GM12878 (cell line): ENCODE measurements at regions not wholly inside any gene's neighbourhood (a gene's known extent, or its start where the extent isn't known, plus 50 kb on each side); places are given as distances from the start of the nearest gene placed in this dataset.

ENCODE experiments used
- ATAC-seq: fragments of 200-7000 bp; cut with Tn5 transposase; 3 replicates; pipeline ENCODE4 v1.9.1; 2020; ENCODE audit warnings: mild to moderate bottlenecking, moderate library complexity
- BruUV-seq: library from RNA; stranded (reverse); fragments of 400-500 nt; replicated peaks from 2 replicates; lab custom pipeline; 2021; lab: Mats Ljungman, UMichigan
- CTCF ChIA-PET: fragments of 300-600 bp; sonication (Branson Sonifier 250); formaldehyde crosslinking; extraction: SDS; loops from one replicate; lab custom pipeline; 2021; ENCODE audit warnings: inconsistent platforms; lab: Yijun Ruan, JAX
- POLR2A ChIA-PET: fragments of 350-600 bp; formaldehyde crosslinking; extraction: SDS; loops from one replicate; lab custom pipeline; 2021; ENCODE audit warnings: inconsistent platforms; lab: Charles Lee
- RAD21 ChIA-PET: fragments of 300-600 bp; sonication (Branson Sonifier 250); formaldehyde crosslinking; loops from one replicate; lab custom pipeline; 2023; ENCODE audit warnings: antibody characterized with exemption; ENCODE audit not compliant: unreplicated experiment; lab: Charles Lee
- SMC1A ChIA-PET: fragments of 300-600 bp; sonication (Branson Sonifier 250); formaldehyde crosslinking; loops from one replicate; lab custom pipeline; 2023; ENCODE audit not compliant: unreplicated experiment, uncharacterized antibody; lab: Charles Lee
- DNase-seq: peaks from one replicate; pipeline ENCODE4 v3.0.0-alpha.2; 2011; ENCODE audit warnings: low read depth, low spot score
- FAIRE-seq: peaks from 3 replicates; lab custom pipeline; 2011; peaks lifted over from hg19 to GRCh38; lab: Jason Lieb, UNC
- H2AFZ ChIP-seq: 2 replicates; pipeline ENCODE4 v1.6.0; 2011; ENCODE audit warnings: low read depth, low read length, control low read depth; ENCODE audit not compliant: control insufficient read depth
- H3K27ac ChIP-seq: 2 replicates; pipeline ENCODE4 v1.5.1; 2011; ENCODE audit warnings: control low read depth; ENCODE audit not compliant: control insufficient read depth, insufficient read depth
- H3K27me3 ChIP-seq, 2 experiments: replicated peaks in 1 of 2; 2 replicates each; pipeline versions ENCODE4 v1.6.0 to v1.6.1; 2011; ENCODE audit warnings: low read length in 1 of 2; ENCODE audit not compliant: control insufficient read depth in 2 of 2, insufficient read depth in 2 of 2
- H3K36me3 ChIP-seq, 2 experiments: 2 replicates each; pipeline ENCODE4 v1.5.1; 2011; ENCODE audit warnings: low read length in 1 of 2; ENCODE audit not compliant: control insufficient read depth in 2 of 2, insufficient read depth in 2 of 2
- H3K4me1 ChIP-seq: 2 replicates; pipeline ENCODE4 v1.6.1; 2011; ENCODE audit warnings: mild to moderate bottlenecking, low read length, moderate library complexity, mixed read lengths; ENCODE audit not compliant: control insufficient read depth, insufficient read depth
- H3K4me2 ChIP-seq: 2 replicates; pipeline ENCODE4 v1.6.0; 2011; ENCODE audit warnings: control low read depth; ENCODE audit not compliant: control insufficient read depth, insufficient read depth
- H3K4me3 ChIP-seq: fragments of 200-600 bp; sonication (generic); 2 replicates; pipeline ENCODE4 v1.5.1; 2016
- H3K79me2 ChIP-seq: 2 replicates; pipeline ENCODE4 v1.6.0; 2011; ENCODE audit warnings: low read length; ENCODE audit not compliant: control insufficient read depth, insufficient read depth
- H3K9ac ChIP-seq: 2 replicates; pipeline ENCODE4 v1.8.0; 2011; ENCODE audit warnings: low read length, control low read depth, mixed read lengths; ENCODE audit not compliant: control insufficient read depth, insufficient read depth
- H3K9me3 ChIP-seq: replicated peaks from 3 replicates; pipeline ENCODE4 v1.5.1; 2011; ENCODE audit warnings: mild to moderate bottlenecking, low read length; ENCODE audit not compliant: control insufficient read depth, insufficient read depth
- H4K20me1 ChIP-seq: 2 replicates; pipeline ENCODE4 v1.6.0; 2011; ENCODE audit not compliant: control insufficient read depth, insufficient read depth
- CHD2 ChIP-seq: IDR thresholded peaks from 2 replicates; pipeline ENCODE4 v1.6.1; 2011; ENCODE audit warnings: low read depth, low read length, improper control_type of control experiment, borderline replicate concordance
- EED ChIP-seq: sonication (generic); IDR thresholded peaks from 2 replicates; pipeline ENCODE4 v1.6.1; 2016; ENCODE audit warnings: antibody characterized with exemption, low read depth
- ETV6 ChIP-seq, 2 experiments: fragments of 450-650 bp in 1 of 2; IDR thresholded peaks in 1 of 2; conservative IDR thresholded peaks in 1 of 2; 2 replicates each; pipeline ENCODE4 v1.6.1; 2014; ENCODE audit warnings: antibody characterized with exemption in 1 of 2, borderline replicate concordance in 1 of 2, low read depth in 1 of 2, mild to moderate bottlenecking in 1 of 2, moderate library complexity in 1 of 2
- EZH2 ChIP-seq: IDR thresholded peaks from 2 replicates; pipeline ENCODE4 v1.6.1; 2012; ENCODE audit warnings: low read depth, mild to moderate bottlenecking, control low read depth, inconsistent platforms, low read length, borderline replicate concordance; ENCODE audit not compliant: control insufficient read depth
- LARP7 ChIP-seq: fragments of 450-650 bp; IDR thresholded peaks from 2 replicates; pipeline ENCODE4 v1.6.1; 2017; ENCODE audit warnings: mild to moderate bottlenecking
- MXI1 ChIP-seq: fragments of 150-350 bp; IDR thresholded peaks from 2 replicates; pipeline ENCODE4 v1.6.1; 2011; ENCODE audit warnings: low read depth, mild to moderate bottlenecking, inconsistent platforms, low read length, improper control_type of control experiment
- NFYA ChIP-seq: IDR thresholded peaks from 2 replicates; pipeline ENCODE4 v1.6.1; 2011; ENCODE audit warnings: low read depth, mild to moderate bottlenecking, low read length, improper control_type of control experiment, borderline replicate concordance
- PAX8 ChIP-seq: fragments of 450-650 bp; IDR thresholded peaks from 2 replicates; pipeline ENCODE4 v1.6.1; 2017; ENCODE audit warnings: mild to moderate bottlenecking, moderate library complexity
- ZNF217 ChIP-seq: fragments of 450-650 bp; IDR thresholded peaks from 2 replicates; pipeline ENCODE4 v1.6.1; 2017; ENCODE audit warnings: antibody characterized with exemption, mild to moderate bottlenecking
- ZSCAN29 ChIP-seq: fragments of 450-650 bp; IDR thresholded peaks from 2 replicates; pipeline ENCODE4 v1.6.1; 2017; ENCODE audit warnings: mild to moderate bottlenecking, moderate library complexity
- WGBS: methylation state at CpG from one replicate; pipeline ENCODE4 v1.1.6; 2016; ENCODE audit warnings: low lambda C conversion rate; ENCODE audit not compliant: insufficient replicate concordance, insufficient coverage; ENCODE audit errors: missing lambda C conversion rate; 5-methylcytosine and 5-hydroxymethylcytosine counted together
- in situ Hi-C: fragments of 300-500 bp; cut with MboI; formaldehyde crosslinking; loops from 9 replicates; pipeline ENCODE4 v1.14.3; 2018; ENCODE audit warnings: mixed read lengths
- intact Hi-C: fragments of 100-400 bp; cut with micrococcal nuclease; formaldehyde crosslinking; loops from one replicate; pipeline ENCODE4 v1.14.2; 2022; ENCODE audit not compliant: unreplicated experiment
- TF ChIP-seq, protein P1 (sequence below): IDR thresholded peaks from 2 replicates; pipeline ENCODE4 v1.6.1; 2012; ENCODE audit warnings: low read depth, low read length, improper control_type of control experiment
- TF ChIP-seq, protein P2 (sequence below): IDR thresholded peaks from 2 replicates; pipeline ENCODE4 v1.6.1; 2011; ENCODE audit warnings: mild to moderate bottlenecking, low read depth, low read length, moderate library complexity; ENCODE audit not compliant: insufficient replicate concordance

DNA sequence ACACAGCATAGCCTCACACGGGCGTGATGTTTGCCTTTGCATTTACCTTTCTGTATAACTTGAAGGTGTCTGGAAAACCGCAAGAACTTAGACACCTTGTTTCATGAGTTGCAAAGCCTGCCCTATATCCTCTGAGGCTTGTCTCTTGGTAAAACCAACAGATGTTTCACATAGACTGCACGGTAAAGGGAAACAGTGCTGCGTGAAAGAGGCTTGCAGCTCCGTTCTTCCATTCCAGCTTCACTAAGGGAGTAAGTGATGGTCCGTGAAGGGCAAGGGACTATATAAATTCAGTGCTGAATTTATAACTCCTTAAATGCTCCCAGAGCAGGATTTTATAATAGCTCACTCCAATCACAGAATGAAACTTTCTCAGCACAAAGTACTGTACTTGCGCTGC lies 360.5 kb downstream of the SOX11 start:
- H2AFZ ChIP-seq = no peak overlapping the region
- no peaks in the 10 kb centered on the region for H4K20me1 ChIP-seq
- CTCF ChIA-PET = no interaction called here
- in situ Hi-C loops = no loop called here
- DNase-seq (no peak), ATAC-seq (no peak), FAIRE-seq (no peak)
- no peaks in the 10 kb centered on the region for H3K79me2 ChIP-seq
- H3K27me3 ChIP-seq = no peaks in the 10 kb centered on the region
- intact Hi-C loops = no loop called here
- no peak overlapping the region for H3K9ac ChIP-seq
- 59% methylated on average over 8 of the region's 8 CpGs for WGBS
- TF ChIP-seq PAX8 (no peak), LARP7 (no peak), MXI1 (no peak), ZSCAN29 (no peak), EZH2 (no peak)
- no peak overlapping the region for H3K4me3 ChIP-seq
- BruUV-seq = no TSS peak
- H3K4me1 ChIP-seq = no peaks in the 10 kb centered on the region
- SMC1A ChIA-PET = no interaction called here
- H3K27ac ChIP-seq = no peak overlapping the region
- no peaks in the 10 kb centered on the region for H3K36me3 ChIP-seq
- H3K9me3 ChIP-seq = no peaks in the 10 kb centered on the region
- POLR2A ChIA-PET = no interaction called here
- H3K4me2 ChIP-seq = no peak overlapping the region
- RAD21 ChIA-PET = no interaction called here

DNA sequence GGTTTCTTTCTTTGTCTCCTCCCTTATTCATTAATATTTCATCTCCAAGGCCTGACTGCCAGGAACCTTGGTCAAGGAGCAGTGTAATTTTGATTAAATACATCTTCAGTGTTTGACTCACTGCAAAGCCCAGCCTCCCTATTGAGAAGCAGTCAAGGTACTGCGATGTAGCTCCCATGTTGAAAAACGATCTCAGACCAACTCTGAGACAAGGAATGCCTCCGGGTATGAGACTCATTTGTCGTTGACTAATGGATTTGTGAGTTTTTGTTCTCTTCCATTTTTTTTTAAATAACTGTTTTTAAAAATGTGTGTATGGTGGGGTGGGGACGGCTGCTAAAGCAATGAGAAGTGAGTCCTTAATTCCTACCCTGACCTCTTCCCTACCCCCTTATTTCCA lies 361.6 kb downstream of the SOX11 start:
- Histone ChIP-seq H3K4me3 (no peak overlapping the region), H3K36me3 (no peaks in the 10 kb centered on the region), H3K9me3 (no peaks in the 10 kb centered on the region), H3K79me2 (no peaks in the 10 kb centered on the region), H3K9ac (no peak overlapping the region), H3K4me1 (no peaks in the 10 kb centered on the region), H4K20me1 (no peaks in the 10 kb centered on the region), H3K4me2 (no peak overlapping the region), H3K27ac (no peak overlapping the region), H3K27me3 (no peaks in the 10 kb centered on the region), H2AFZ (no peak overlapping the region)
- ChIA-PET SMC1A (interaction anchor here (1.3 kb wide), 1 partner anchor 36 kb away, joined by 5 read pairs; no protein-coding TSS in a partner anchor), POLR2A (no interaction called here), CTCF (no interaction called here), RAD21 (no interaction called here)
- in situ Hi-C loops (no loop called here), intact Hi-C loops (no loop called here)
- no peak for ATAC-seq
- FAIRE-seq = no peak
- 18% methylated on average over 5 of the region's 5 CpGs for WGBS
- no peak for DNase-seq
- no TSS peak for BruUV-seq
- TF ChIP-seq ETV6 (conservative IDR thresholded peaks at IDR 0.05 in 1 of 2, IDR thresholded peaks at IDR 0.05 in 1 of 2; ENCODE audit: borderline replicate concordance in 1 of 2, low read depth in 1 of 2) (no peak), ZNF217 (no peak), EED (no peak), CHD2 (no peak), NFYA (no peak)
- TF ChIP-seq, protein P1, sequence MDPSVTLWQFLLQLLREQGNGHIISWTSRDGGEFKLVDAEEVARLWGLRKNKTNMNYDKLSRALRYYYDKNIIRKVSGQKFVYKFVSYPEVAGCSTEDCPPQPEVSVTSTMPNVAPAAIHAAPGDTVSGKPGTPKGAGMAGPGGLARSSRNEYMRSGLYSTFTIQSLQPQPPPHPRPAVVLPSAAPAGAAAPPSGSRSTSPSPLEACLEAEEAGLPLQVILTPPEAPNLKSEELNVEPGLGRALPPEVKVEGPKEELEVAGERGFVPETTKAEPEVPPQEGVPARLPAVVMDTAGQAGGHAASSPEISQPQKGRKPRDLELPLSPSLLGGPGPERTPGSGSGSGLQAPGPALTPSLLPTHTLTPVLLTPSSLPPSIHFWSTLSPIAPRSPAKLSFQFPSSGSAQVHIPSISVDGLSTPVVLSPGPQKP = no peak
- TF ChIP-seq, protein P2, sequence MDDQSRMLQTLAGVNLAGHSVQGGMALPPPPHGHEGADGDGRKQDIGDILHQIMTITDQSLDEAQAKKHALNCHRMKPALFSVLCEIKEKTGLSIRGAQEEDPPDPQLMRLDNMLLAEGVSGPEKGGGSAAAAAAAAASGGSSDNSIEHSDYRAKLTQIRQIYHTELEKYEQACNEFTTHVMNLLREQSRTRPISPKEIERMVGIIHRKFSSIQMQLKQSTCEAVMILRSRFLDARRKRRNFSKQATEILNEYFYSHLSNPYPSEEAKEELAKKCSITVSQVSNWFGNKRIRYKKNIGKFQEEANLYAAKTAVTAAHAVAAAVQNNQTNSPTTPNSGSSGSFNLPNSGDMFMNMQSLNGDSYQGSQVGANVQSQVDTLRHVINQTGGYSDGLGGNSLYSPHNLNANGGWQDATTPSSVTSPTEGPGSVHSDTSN = no peak
